ENCODE measurements at regions not wholly inside any gene's neighbourhood (a gene's known extent, or its start where the extent isn't known, plus 50 kb on each side); places are given as distances from the start of the nearest gene placed in this dataset.

DNA sequence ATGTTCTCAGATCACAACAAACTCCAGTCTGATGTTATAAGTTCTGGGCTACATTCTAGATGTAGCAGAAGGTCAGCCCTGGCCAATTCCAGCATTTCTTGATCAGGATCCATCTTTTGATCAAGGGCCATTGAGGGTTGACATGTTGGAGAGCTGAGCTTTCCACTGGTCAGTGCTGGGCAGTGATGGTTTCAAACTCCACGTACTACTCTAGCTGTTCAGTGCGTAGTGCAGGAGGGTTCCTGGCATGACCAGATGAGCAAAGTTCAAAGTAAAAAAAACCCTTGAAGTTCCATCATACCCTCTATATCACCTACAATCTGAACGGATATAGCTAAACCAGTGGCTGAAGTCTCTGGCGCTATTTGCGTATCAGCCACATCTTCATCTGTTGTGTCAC is 210.4 kb upstream of the OSR1 start:
- Histone ChIP-seq H3K27me3 (no peaks in the 10 kb centered on the region), H3K4me3 (no peak overlapping the region), H3K36me3 (no peaks in the 10 kb centered on the region), H3K27ac (no peak overlapping the region), H3K4me1 (peaks cover 0 to 1% (median 0%) of the 10 kb centered on the region in 12 donors), H3K9me3 (no peaks in the 10 kb centered on the region)
- WGBS, 4 donors: 95 to 98% (median 96%) methylated on average over 5 of the region's 5 CpGs
- intact Hi-C loops (cut with DNase I): no loop called here
- no peak for DNase-seq
- no peak for ATAC-seq
- TF ChIP-seq POLR2A (IDR thresholded peaks at IDR 0.05): no peak
- TF ChIP-seq, protein P1, sequence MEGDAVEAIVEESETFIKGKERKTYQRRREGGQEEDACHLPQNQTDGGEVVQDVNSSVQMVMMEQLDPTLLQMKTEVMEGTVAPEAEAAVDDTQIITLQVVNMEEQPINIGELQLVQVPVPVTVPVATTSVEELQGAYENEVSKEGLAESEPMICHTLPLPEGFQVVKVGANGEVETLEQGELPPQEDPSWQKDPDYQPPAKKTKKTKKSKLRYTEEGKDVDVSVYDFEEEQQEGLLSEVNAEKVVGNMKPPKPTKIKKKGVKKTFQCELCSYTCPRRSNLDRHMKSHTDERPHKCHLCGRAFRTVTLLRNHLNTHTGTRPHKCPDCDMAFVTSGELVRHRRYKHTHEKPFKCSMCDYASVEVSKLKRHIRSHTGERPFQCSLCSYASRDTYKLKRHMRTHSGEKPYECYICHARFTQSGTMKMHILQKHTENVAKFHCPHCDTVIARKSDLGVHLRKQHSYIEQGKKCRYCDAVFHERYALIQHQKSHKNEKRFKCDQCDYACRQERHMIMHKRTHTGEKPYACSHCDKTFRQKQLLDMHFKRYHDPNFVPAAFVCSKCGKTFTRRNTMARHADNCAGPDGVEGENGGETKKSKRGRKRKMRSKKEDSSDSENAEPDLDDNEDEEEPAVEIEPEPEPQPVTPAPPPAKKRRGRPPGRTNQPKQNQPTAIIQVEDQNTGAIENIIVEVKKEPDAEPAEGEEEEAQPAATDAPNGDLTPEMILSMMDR (IDR thresholded peaks at IDR 0.05): no peak

GRCh38 chr2:19560785-19561184 is 202.4 kb upstream of the OSR1 start:
- no peaks in the 10 kb centered on the region for H3K36me3 ChIP-seq
- no peaks in the 10 kb centered on the region for H3K4me1 ChIP-seq
- H3K4me3 ChIP-seq: no peak overlapping the region
- DNase-seq (no peak), ATAC-seq (no peak)
- TF ChIP-seq, protein P1 (IDR thresholded peaks at IDR 0.05): no peak
- TF ChIP-seq POLR2A (IDR thresholded peaks at IDR 0.05): no peak
- no peaks in the 10 kb centered on the region for H3K9me3 ChIP-seq
- no peak overlapping the region for H3K27ac ChIP-seq
- no peaks in the 10 kb centered on the region for H3K27me3 ChIP-seq
- intact Hi-C loops (cut with DNase I): no loop called here

GRCh38 chr2:19559596-19560240 is 201.3 kb upstream of the OSR1 start:
- Histone ChIP-seq H3K36me3 (no peaks in the 10 kb centered on the region), H3K9me3 (no peaks in the 10 kb centered on the region), H3K4me1 (no peaks in the 10 kb centered on the region), H3K27me3 (no peaks in the 10 kb centered on the region), H3K4me3 (no peak overlapping the region), H3K27ac (no peak overlapping the region)
- WGBS, 4 donors: 44 to 60% (median 53%) methylated on average over 9 of the region's 9 CpGs
- DNase-seq (no peak), ATAC-seq (no peak)
- intact Hi-C loops (cut with DNase I): no loop called here
- TF ChIP-seq POLR2A (IDR thresholded peaks at IDR 0.05): no peak
- TF ChIP-seq, protein P1 (IDR thresholded peaks at IDR 0.05): no peak

DNA sequence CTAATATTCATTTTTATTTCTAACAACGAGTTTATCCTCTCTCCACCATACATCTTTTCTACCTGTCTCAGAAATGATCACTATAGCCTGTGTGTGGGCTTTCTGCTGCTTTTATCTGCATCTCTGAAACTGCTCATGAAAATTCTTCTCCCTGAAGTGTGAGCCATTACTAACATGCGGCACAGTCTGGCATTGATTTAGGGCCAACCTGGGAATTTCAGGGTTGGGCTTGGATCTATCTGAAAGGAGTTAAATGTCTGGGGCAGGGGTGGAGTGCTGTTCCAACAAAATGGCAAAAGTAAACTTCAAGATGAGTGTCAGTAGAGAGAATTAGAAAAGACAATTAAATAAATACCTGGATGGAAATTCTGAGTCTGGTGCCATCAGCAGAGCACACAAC is 198.2 kb upstream of the OSR1 start:
- Histone ChIP-seq H3K4me3 (no peak overlapping the region), H3K27ac (no peak overlapping the region), H3K27me3 (no peaks in the 10 kb centered on the region), H3K4me1 (no peaks in the 10 kb centered on the region), H3K9me3 (no peaks in the 10 kb centered on the region), H3K36me3 (no peaks in the 10 kb centered on the region)
- TF ChIP-seq, protein P1 (IDR thresholded peaks at IDR 0.05): no peak
- no peak for TF ChIP-seq POLR2A (IDR thresholded peaks at IDR 0.05)
- WGBS, 4 donors: 89 to 95% (median 90%) methylated on average over 2 of the region's 2 CpGs
- intact Hi-C loops (cut with DNase I): no loop called here
- no peak for DNase-seq
- ATAC-seq: no peak
